ENCODE measurements at regions not wholly inside any gene's neighbourhood (a gene's known extent, or its start where the extent isn't known, plus 50 kb on each side); places are given as distances from the start of the nearest gene placed in this dataset.

- TF ChIP-seq TOE1 (CRISPR knock-in tag; IDR thresholded peaks at IDR 0.05) (no peak), ZNF761 (CRISPR knock-in tag; conservative IDR thresholded peaks at IDR 0.05) (no peak), MAF1 (CRISPR knock-in tag; IDR thresholded peaks at IDR 0.05; ENCODE audit: borderline replicate concordance) (no peak), ATF5 (CRISPR knock-in tag; IDR thresholded peaks at IDR 0.05; ENCODE audit: low read depth) (no peak), IRF2 (CRISPR knock-in tag; IDR thresholded peaks at IDR 0.05) (peak; percentile 69; the same call in 1 of the 2 replicates), MXD1 (CRISPR knock-in tag; IDR thresholded peaks at IDR 0.05) (no peak), ZNF788 (CRISPR knock-in tag; IDR thresholded peaks at IDR 0.05; ENCODE audit: borderline replicate concordance) (peak; percentile 60; the same call in 1 of the 2 replicates), NFYB (CRISPR knock-in tag; IDR thresholded peaks at IDR 0.05) (no peak), CERS6 (CRISPR knock-in tag; IDR thresholded peaks at IDR 0.05) (no peak), ERF (CRISPR knock-in tag; IDR thresholded peaks at IDR 0.05) (peak; percentile 57; the same call in 1 of the 2 replicates), HOXA3 (CRISPR knock-in tag; IDR thresholded peaks at IDR 0.05) (peak; percentile 63), ZBTB3 (CRISPR knock-in tag; IDR thresholded peaks at IDR 0.05; ENCODE audit: borderline replicate concordance, low read depth) (no peak), ZNF775 (CRISPR knock-in tag; IDR thresholded peaks at IDR 0.05; ENCODE audit: borderline replicate concordance) (0 out of 2 replicates have a peak, but pooled peaks have one; percentile 67), KAT8 (CRISPR knock-in tag; IDR thresholded peaks at IDR 0.05) (no peak), ASH2L (IDR thresholded peaks at IDR 0.05; ENCODE audit: insufficient read length, low read depth, low read length) (no peak), PREB (CRISPR knock-in tag; IDR thresholded peaks at IDR 0.05) (no peak), MYPOP (CRISPR knock-in tag; IDR thresholded peaks at IDR 0.05) (no peak), ZNF646 (CRISPR knock-in tag; IDR thresholded peaks at IDR 0.05) (no peak), NCOA2 (CRISPR knock-in tag; IDR thresholded peaks at IDR 0.05) (peak; percentile 83), ZSCAN21 (CRISPR knock-in tag; IDR thresholded peaks at IDR 0.05; ENCODE audit: borderline replicate concordance) (peak; percentile 73; the same call in 1 of the 2 replicates)
Measured at GRCh38 chr17:30588798-30589247, 111.6 kb downstream of the GOSR1 start (continued).
